ENCODE measurements at regions not wholly inside any gene's neighbourhood (a gene's known extent, or its start where the extent isn't known, plus 50 kb on each side); places are given as distances from the start of the nearest gene placed in this dataset.

GRCh38 chr11:71190551-71190950, 61.8 kb downstream of the SHANK2 start:
- 95 to 97% methylated on average over 9 to 14 of the region's 14 CpGs for WGBS, 2 experiments (ENCODE audit: insufficient coverage in 1 of 2, insufficient read length in 1 of 2)
- no peak for DNase-seq
- Histone ChIP-seq H3K27me3 (ENCODE audit: control insufficient read depth, insufficient read depth, low read length, poor library complexity, severe bottlenecking) (no peaks in the 10 kb centered on the region), H3K4me3 (ENCODE audit: low read length) (no peak overlapping the region), H3K36me3 (ENCODE audit: control insufficient read depth, insufficient read depth, low read length) (no peaks in the 10 kb centered on the region), H3K9ac (ENCODE audit: extremely low read depth, low read length, poor library complexity, severe bottlenecking) (no peak overlapping the region), H3K4me1 (ENCODE audit: control insufficient read depth, insufficient read depth, low read length) (peaks cover 9% of the 10 kb centered on the region), H3K27ac (ENCODE audit: low read depth, low read length) (no peak overlapping the region), H3K9me3 (ENCODE audit: control insufficient read depth, low read length) (no peaks in the 10 kb centered on the region)
- no peak overlapping the region for H3K4me3 Mint-ChIP-seq
- no peaks in the 10 kb centered on the region for H3K9me3 Mint-ChIP-seq
- peaks cover 13% of the 10 kb centered on the region for H3K4me1 Mint-ChIP-seq
- H3K27ac Mint-ChIP-seq, result no peak overlapping the region
- H3K36me3 Mint-ChIP-seq (ENCODE audit: low read depth), result peaks cover 19% of the 10 kb centered on the region
- H3K27me3 Mint-ChIP-seq (ENCODE audit: insufficient read depth), result no peaks in the 10 kb centered on the region
- no peak for TF ChIP-seq CTCF (conservative IDR thresholded peaks at IDR 0.05)

- TF ChIP-seq CTCF (conservative IDR thresholded peaks at IDR 0.05), result no peak
- no peak overlapping the region for H3K4me3 Mint-ChIP-seq
- H3K9me3 Mint-ChIP-seq, result no peaks in the 10 kb centered on the region
- no peak overlapping the region for H3K27ac Mint-ChIP-seq
- Histone ChIP-seq H3K9ac (ENCODE audit: extremely low read depth, low read length, poor library complexity, severe bottlenecking) (no peak overlapping the region), H3K4me3 (ENCODE audit: low read length) (no peak overlapping the region), H3K9me3 (ENCODE audit: control insufficient read depth, low read length) (no peaks in the 10 kb centered on the region), H3K27ac (ENCODE audit: low read depth, low read length) (no peak overlapping the region), H3K4me1 (ENCODE audit: control insufficient read depth, insufficient read depth, low read length) (peaks cover 9% of the 10 kb centered on the region), H3K27me3 (ENCODE audit: control insufficient read depth, insufficient read depth, low read length, poor library complexity, severe bottlenecking) (no peaks in the 10 kb centered on the region), H3K36me3 (ENCODE audit: control insufficient read depth, insufficient read depth, low read length) (no peaks in the 10 kb centered on the region)
- no peaks in the 10 kb centered on the region for H3K27me3 Mint-ChIP-seq (ENCODE audit: insufficient read depth)
- no peak for DNase-seq
- 93% methylated on average over 9 to 14 of the region's 14 CpGs for WGBS, 2 experiments (ENCODE audit: insufficient coverage in 1 of 2, insufficient read length in 1 of 2)
- H3K36me3 Mint-ChIP-seq (ENCODE audit: low read depth), result peaks cover 19% of the 10 kb centered on the region
- peaks cover 13% of the 10 kb centered on the region for H3K4me1 Mint-ChIP-seq
Measured at GRCh38 chr11:71189768-71190315, 62.5 kb downstream of the SHANK2 start.

- WGBS, 2 experiments (ENCODE audit: insufficient coverage in 1 of 2, insufficient read length in 1 of 2), result 88 to 96% methylated on average over 12 to 20 of the region's 20 CpGs
- Mint-ChIP-seq H3K4me3 (no peak overlapping the region), H3K36me3 (ENCODE audit: low read depth) (peaks cover 14% of the 10 kb centered on the region)
Measured at GRCh38 chr11:71188886-71189767, 63.2 kb downstream of the SHANK2 start.

More at GRCh38 chr11:71188886-71189767, 63.2 kb downstream of the SHANK2 start:
- no peaks in the 10 kb centered on the region for H3K36me3 ChIP-seq (ENCODE audit: control insufficient read depth, insufficient read depth, low read length)
- no peaks in the 10 kb centered on the region for H3K9me3 Mint-ChIP-seq
- no peak overlapping the region for H3K9ac ChIP-seq (ENCODE audit: extremely low read depth, low read length, poor library complexity, severe bottlenecking)
- peaks cover 9% of the 10 kb centered on the region for H3K4me1 Mint-ChIP-seq
- no peak overlapping the region for H3K27ac Mint-ChIP-seq
- H3K4me3 ChIP-seq (ENCODE audit: low read length), result no peak overlapping the region
- no peaks in the 10 kb centered on the region for H3K9me3 ChIP-seq (ENCODE audit: control insufficient read depth, low read length)
- TF ChIP-seq CTCF (conservative IDR thresholded peaks at IDR 0.05), result no peak
- no peaks in the 10 kb centered on the region for H3K27me3 Mint-ChIP-seq (ENCODE audit: insufficient read depth)
- H3K27me3 ChIP-seq (ENCODE audit: control insufficient read depth, insufficient read depth, low read length, poor library complexity, severe bottlenecking), result no peaks in the 10 kb centered on the region
- H3K4me1 ChIP-seq (ENCODE audit: control insufficient read depth, insufficient read depth, low read length), result peaks cover 9% of the 10 kb centered on the region
- DNase-seq, result no peak
- no peak overlapping the region for H3K27ac ChIP-seq (ENCODE audit: low read depth, low read length)
